Fibroblast of mammary gland (primary cell): ENCODE measurements at regions not wholly inside any gene's neighbourhood (a gene's known extent, or its start where the extent isn't known, plus 50 kb on each side); places are given as distances from the start of the nearest gene placed in this dataset.
A peak's percentile ranks its signal among the peaks of the same experiment; 100 is the strongest.

Experiments
- DNase-seq: peaks from one replicate; pipeline ENCODE4 v3.0.0-alpha.2; 2010; ENCODE audit warnings: low read depth
- H3K4me3 ChIP-seq: 2 replicates; pipeline ENCODE4 v1.5.1; 2011; ENCODE audit warnings: low read depth, mild to moderate bottlenecking, low read length, moderate library complexity; ENCODE audit not compliant: control insufficient read depth
- TF ChIP-seq, protein P1 (sequence below): conservative IDR thresholded peaks from 2 replicates; pipeline ENCODE4 v1.5.1; 2011; ENCODE audit warnings: low read depth, low read length, inconsistent platforms; ENCODE audit not compliant: control insufficient read depth, insufficient read depth

DNA sequence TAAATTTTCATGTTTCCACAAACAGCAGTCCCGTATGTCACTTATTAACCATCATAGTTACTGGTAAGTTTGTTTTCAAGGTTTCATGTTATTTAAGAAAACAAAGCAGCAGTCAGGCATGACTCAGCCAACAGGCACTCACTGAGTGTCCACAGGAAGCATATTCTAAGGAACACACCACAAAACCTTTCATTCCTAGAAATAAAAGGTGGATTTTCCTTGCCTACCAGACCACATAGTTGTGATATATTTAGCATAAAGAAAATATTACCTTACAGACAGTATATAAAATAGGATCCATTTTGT is 143.3 kb upstream of the AVPR1A start:
- no peak overlapping the region for H3K4me3 ChIP-seq
- TF ChIP-seq, protein P1, sequence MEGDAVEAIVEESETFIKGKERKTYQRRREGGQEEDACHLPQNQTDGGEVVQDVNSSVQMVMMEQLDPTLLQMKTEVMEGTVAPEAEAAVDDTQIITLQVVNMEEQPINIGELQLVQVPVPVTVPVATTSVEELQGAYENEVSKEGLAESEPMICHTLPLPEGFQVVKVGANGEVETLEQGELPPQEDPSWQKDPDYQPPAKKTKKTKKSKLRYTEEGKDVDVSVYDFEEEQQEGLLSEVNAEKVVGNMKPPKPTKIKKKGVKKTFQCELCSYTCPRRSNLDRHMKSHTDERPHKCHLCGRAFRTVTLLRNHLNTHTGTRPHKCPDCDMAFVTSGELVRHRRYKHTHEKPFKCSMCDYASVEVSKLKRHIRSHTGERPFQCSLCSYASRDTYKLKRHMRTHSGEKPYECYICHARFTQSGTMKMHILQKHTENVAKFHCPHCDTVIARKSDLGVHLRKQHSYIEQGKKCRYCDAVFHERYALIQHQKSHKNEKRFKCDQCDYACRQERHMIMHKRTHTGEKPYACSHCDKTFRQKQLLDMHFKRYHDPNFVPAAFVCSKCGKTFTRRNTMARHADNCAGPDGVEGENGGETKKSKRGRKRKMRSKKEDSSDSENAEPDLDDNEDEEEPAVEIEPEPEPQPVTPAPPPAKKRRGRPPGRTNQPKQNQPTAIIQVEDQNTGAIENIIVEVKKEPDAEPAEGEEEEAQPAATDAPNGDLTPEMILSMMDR, result no peak
- DNase-seq, result peak; percentile 67

DNA sequence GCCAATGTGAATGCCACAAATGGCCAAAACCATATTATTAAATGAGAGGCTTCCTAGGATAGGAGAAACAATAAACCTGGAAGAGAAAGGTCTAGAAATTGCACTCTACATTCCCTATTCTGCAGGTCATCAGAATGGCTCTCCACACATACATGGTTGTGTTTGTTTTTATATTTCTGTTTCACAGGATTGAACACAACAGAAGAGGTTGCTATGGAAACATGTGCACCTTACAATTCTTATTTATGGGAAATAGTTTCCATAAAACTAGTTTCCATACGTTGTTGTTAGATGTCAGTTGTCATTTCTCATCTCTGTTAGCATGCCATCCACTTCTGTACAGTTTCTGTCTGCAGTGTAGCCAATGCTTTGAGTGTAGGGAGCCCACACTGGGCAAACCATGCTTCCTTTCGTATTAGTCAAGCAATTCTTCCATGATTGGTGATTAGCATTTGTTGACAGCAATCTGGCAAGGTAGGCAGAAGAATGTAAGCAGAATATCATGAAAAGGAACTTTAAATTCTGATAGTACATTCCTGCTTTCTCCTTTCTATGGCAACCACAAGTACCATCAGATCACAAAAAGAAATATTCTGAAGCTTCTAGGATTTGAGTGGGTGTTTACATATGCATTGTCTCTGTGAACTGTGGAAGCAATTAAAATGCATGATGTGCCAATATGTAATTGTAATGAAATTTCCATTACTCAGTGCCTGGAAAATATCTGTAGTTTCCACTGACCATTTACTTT is 141.6 kb upstream of the AVPR1A start:
- TF ChIP-seq, protein P1, result no peak
- DNase-seq, result no peak

DNA sequence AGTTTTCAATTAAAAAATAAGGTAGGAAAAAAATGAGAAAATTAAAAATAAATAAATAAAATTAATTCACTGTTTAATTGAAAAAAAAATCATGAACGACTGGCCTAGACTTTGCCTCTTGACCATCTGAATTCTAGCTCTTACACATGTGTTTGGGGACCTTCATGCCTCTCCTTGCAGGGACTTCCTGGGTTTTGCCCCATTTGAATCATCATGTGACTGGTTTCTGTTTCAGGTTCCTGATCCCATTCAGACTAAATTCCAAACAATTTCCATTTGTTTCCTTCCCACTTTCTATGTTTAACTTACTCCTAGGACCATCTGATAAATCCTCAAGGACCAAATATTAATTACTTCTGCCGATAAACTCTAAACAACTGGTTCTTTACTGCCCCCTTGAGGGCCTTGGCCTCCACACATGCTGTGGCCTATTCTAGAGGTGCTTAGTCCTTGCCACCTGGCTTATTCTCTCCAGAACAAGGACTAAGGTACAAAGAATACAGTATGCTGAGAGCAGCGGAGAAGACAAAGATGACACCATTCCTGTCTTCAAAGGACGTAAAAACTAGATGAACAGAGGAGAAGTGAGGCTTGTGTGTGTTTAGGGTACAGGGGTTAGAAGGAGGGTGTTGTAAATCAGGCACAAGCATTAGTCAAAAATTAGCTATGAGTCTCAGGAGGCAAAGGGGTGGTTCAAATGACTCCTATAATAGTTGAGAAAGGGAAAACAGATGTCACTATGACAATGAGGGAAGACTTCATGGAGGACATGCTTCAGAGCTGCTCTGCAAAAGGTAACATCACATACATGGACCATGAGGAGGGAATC is 125.8 kb upstream of the AVPR1A start:
- TF ChIP-seq, protein P1, result peak; percentile 65
- H3K4me3 ChIP-seq, result no peak overlapping the region
- peak; percentile 31 for DNase-seq

More for the DNA sequence above, 141.6 kb upstream of the AVPR1A start:
- H3K4me3 ChIP-seq, result no peak overlapping the region

DNA sequence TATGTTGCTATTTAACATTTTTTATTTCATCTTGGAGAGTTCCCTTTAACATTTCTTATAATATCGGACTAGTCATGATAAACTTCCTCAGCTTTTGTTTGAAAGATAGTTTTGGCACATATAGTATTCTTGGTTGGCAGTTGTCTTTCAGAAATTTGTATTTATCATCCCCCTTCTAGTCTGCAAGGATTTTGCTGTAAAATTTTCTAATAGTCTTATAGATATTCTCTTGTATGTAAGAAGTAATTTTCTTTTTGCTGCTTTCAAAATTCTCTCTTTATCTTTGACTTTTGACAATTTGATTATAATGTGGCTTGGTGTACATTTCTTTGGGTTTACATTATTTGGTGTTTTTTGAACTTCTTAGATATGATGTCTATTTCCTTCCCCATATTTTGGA is 116.0 kb upstream of the AVPR1A start:
- no peak overlapping the region for H3K4me3 ChIP-seq
- no peak for DNase-seq
- TF ChIP-seq, protein P1, result no peak

DNA sequence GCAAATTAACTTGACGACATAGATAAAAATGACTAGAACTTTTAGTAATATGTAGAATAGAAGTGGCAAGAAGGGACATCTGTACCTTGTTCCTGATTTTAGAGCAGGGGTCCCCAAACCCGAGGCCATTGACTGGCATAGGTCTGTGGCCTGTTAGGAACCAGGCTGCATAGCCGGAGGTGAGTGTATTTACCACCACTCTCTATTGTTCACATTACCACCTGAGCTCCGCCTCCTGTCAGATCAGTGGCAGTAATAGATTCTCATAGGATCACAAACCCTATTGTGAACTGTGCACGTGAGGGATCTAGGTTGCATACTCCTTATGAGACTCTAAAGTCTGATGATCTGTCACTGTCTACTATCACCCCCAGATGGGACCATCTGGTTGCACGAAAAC is 113.6 kb upstream of the AVPR1A start:
- TF ChIP-seq, protein P1, result no peak
- no peak overlapping the region for H3K4me3 ChIP-seq
- no peak for DNase-seq

DNA sequence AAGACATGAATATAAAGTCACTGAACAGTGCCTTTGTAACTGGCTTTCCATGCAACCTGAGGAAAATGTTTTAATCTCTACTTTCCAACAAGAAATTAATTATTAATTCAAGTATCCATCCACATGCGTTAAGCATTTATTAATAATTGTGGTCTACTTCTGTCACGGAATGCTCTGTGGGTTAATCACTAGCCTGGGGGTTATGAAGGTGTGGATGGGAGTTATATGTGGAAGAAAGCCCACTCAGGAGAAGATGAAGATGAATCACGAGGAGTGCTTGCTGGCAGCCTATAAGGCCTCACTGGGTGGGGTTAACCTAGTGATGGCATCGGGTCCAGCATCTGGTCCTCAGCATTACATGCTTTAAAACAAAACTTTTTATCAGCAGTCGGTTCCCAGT is 99.5 kb upstream of the AVPR1A start:
- TF ChIP-seq, protein P1, result no peak
- no peak for DNase-seq
- H3K4me3 ChIP-seq, result no peak overlapping the region
